Spleen (tissue), 7 donors: ENCODE measurements at regions not wholly inside any gene's neighbourhood (a gene's known extent, or its start where the extent isn't known, plus 50 kb on each side); places are given as distances from the start of the nearest gene placed in this dataset.

Experiments used
- POLR2A ChIP-seq, 3 donors: fragments of 450-650 bp; IDR thresholded peaks; one replicate each; pipeline ENCODE4 v1.5.1; 2017; ENCODE audit warnings: antibody characterized with exemption in 3 of 3, mild to moderate bottlenecking in 1 of 3
- TF ChIP-seq, protein P1 (sequence below), 11 experiments: fragments of 200-600 bp in 7 of 11; fragments of 450-650 bp in 4 of 11; sonication (generic) in 4 of 11; IDR thresholded peaks in 8 of 11; conservative IDR thresholded peaks in 3 of 11; 1 replicate in 7 of 11; 2 replicates in 4 of 11; pipeline versions ENCODE4 v1.4.0 to v1.8.0; 2016 to 2021; ENCODE audit warnings: antibody characterized with exemption in 11 of 11, inconsistent platforms in 4 of 11, mild to moderate bottlenecking in 1 of 11
- donor health status: DM: no; HTN: no; CAD: no; lungs with moderate emphysema.
- donor health status: DM: no; HTN: no; CAD: no.
- donor health status: DM: no; HTN: no; CAD: no.

DNA sequence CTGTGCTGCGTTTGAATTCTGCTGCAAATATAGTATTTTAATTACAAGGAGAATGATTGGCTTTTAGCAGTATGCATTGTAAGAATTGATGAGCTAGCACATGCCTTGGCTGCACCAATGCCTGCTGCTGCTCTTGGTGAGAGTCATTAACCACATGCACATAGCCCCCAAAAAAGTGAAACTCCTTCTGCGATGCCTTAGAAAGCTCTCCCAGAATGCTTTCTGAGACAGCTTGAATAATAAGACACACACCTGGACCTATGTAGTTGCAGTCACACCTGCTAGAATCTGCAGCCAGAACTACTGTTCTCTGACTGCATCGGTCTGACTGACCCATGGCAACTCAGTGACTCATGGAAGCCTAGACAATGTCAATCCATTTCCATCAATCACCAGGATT lies 170.1 kb upstream of the DDX18 start:
- TF ChIP-seq, protein P1, sequence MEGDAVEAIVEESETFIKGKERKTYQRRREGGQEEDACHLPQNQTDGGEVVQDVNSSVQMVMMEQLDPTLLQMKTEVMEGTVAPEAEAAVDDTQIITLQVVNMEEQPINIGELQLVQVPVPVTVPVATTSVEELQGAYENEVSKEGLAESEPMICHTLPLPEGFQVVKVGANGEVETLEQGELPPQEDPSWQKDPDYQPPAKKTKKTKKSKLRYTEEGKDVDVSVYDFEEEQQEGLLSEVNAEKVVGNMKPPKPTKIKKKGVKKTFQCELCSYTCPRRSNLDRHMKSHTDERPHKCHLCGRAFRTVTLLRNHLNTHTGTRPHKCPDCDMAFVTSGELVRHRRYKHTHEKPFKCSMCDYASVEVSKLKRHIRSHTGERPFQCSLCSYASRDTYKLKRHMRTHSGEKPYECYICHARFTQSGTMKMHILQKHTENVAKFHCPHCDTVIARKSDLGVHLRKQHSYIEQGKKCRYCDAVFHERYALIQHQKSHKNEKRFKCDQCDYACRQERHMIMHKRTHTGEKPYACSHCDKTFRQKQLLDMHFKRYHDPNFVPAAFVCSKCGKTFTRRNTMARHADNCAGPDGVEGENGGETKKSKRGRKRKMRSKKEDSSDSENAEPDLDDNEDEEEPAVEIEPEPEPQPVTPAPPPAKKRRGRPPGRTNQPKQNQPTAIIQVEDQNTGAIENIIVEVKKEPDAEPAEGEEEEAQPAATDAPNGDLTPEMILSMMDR (IDR thresholded peaks at IDR 0.05 in 8 of 11, conservative IDR thresholded peaks at IDR 0.05 in 3 of 11): no peak
- TF ChIP-seq POLR2A (IDR thresholded peaks at IDR 0.05): no peak
